ENCODE measurements at regions not wholly inside any gene's neighbourhood (a gene's known extent, or its start where the extent isn't known, plus 50 kb on each side); places are given as distances from the start of the nearest gene placed in this dataset.
A peak's percentile ranks its signal among the peaks of the same experiment; 100 is the strongest.
"Not testable (repeated sequence)": the region's sequence is repeated elsewhere in the genome, so short reads cannot be mapped to it uniquely, and the experiment has no call there.

- H3K4me1 ChIP-seq (ENCODE audit: insufficient read depth, low read length, poor library complexity, severe bottlenecking); H3K27me3 ChIP-seq (replicated peaks; ENCODE audit: insufficient read depth, low read depth, low read length, poor library complexity); H3K27ac ChIP-seq (ENCODE audit: low read depth, low read length, poor library complexity, severe bottlenecking); intact Hi-C loops (cut with micrococcal nuclease; ENCODE audit: unreplicated experiment); BruUV-seq (replicated peaks); DNase-seq (ENCODE audit: low spot score); H3K9me3 ChIP-seq (ENCODE audit: low read depth, low read length, poor library complexity, severe bottlenecking); H3K36me3 ChIP-seq (ENCODE audit: insufficient read depth, low read length, poor library complexity, severe bottlenecking); POLR2A ChIA-PET (ENCODE audit: low non-redundant PET); H3K4me3 ChIP-seq (ENCODE audit: low read depth, low read length, poor library complexity, severe bottlenecking): not testable (repeated sequence)
- CTCF ChIA-PET, result interaction anchor here (0.6 kb wide), 1 partner anchor 9 kb away, joined by 6 read pairs; no protein-coding TSS in a partner anchor
Measured at GRCh38 chr21:32823296-32823695, 51.7 kb upstream of the PAXBP1 start.

DNA sequence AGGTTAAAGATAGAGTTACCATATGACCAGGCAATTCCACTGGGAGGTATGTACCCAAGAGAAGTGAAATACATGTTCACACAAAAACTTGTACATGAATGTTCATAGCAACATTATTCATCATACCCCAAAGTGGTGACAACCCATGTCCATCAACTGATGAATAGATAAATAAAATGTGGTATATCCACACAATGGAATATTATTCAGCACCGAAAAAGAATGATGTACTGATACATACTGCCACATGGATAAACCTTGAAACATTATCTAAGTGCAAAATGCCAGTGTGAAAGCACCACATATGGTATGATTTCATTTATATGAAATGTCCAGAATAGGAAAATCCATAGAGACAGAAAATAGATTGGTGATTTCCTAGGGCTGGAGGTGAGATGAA is 53.4 kb upstream of the PAXBP1 start:
- TF ChIP-seq EZH2 (IDR thresholded peaks at IDR 0.05; ENCODE audit: borderline replicate concordance, low read depth, low read length, poor library complexity, severe bottlenecking), result no peak
- TF ChIP-seq, protein P1, sequence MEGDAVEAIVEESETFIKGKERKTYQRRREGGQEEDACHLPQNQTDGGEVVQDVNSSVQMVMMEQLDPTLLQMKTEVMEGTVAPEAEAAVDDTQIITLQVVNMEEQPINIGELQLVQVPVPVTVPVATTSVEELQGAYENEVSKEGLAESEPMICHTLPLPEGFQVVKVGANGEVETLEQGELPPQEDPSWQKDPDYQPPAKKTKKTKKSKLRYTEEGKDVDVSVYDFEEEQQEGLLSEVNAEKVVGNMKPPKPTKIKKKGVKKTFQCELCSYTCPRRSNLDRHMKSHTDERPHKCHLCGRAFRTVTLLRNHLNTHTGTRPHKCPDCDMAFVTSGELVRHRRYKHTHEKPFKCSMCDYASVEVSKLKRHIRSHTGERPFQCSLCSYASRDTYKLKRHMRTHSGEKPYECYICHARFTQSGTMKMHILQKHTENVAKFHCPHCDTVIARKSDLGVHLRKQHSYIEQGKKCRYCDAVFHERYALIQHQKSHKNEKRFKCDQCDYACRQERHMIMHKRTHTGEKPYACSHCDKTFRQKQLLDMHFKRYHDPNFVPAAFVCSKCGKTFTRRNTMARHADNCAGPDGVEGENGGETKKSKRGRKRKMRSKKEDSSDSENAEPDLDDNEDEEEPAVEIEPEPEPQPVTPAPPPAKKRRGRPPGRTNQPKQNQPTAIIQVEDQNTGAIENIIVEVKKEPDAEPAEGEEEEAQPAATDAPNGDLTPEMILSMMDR (conservative IDR thresholded peaks at IDR 0.05; ENCODE audit: low read depth, low read length), result no peak
- ChIA-PET POLR2A (ENCODE audit: low non-redundant PET) (no interaction called here), CTCF (no interaction called here)
- Histone ChIP-seq H3K36me3 (ENCODE audit: insufficient read depth, low read length, poor library complexity, severe bottlenecking) (no peaks in the 10 kb centered on the region), H3K4me3 (ENCODE audit: low read depth, low read length, poor library complexity, severe bottlenecking) (no peak overlapping the region), H3K27me3 (replicated peaks; ENCODE audit: insufficient read depth, low read depth, low read length, poor library complexity) (peaks cover 3% of the 10 kb centered on the region), H3K27ac (ENCODE audit: low read depth, low read length, poor library complexity, severe bottlenecking) (no peak overlapping the region), H3K9me3 (ENCODE audit: low read depth, low read length, poor library complexity, severe bottlenecking) (no peaks in the 10 kb centered on the region), H3K4me1 (ENCODE audit: insufficient read depth, low read length, poor library complexity, severe bottlenecking) (no peaks in the 10 kb centered on the region)
- intact Hi-C loops (cut with micrococcal nuclease; ENCODE audit: unreplicated experiment), result loop anchor here (5.0 kb wide), 1 partner anchor 43 kb away; no protein-coding TSS in a partner anchor
- no peak for DNase-seq (ENCODE audit: low spot score)
- BruUV-seq (replicated peaks), result no TSS peak

DNA sequence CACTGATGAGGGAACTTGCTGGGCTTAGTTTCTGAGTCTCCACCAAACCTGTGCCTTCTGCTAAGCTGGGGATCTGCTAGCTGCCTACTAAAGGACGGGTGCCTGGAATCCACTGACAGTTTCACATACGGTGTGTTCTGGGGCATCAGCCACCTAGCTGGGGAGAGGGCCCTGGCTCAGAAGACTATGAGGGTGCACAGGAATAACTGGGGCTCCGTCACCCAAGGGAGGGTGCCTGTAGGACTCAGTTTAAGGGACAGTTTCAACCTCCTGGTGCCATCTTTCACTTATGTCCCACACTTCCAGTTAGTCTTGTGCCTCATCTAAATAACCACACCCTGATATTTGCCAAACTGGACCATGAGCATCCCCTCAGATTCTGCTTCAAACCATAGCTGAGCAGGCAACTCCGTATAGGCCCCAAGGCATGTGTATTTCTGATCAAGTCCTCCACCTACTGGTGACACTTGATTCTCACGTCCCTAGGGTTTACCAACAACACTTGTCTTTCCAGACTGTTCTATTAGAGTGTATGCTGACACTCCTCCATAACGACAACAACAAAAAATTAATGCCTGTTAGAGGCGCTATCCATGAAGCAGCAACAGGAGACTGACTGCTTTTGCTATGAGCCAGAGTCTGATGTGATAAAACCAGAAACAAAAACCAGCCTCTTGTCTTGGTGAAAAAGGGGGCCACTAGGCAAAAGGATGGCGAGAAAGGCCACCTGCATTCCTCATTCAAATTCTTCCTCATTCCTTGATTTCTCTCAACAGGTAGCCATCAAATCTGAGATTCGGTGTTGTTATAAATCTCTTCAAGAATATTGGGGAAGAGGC is 55.0 kb upstream of the PAXBP1 start:
- no peak overlapping the region for H3K4me3 ChIP-seq (ENCODE audit: low read depth, low read length, poor library complexity, severe bottlenecking)
- no peaks in the 10 kb centered on the region for H3K4me1 ChIP-seq (ENCODE audit: insufficient read depth, low read length, poor library complexity, severe bottlenecking)
- ChIA-PET CTCF (interaction anchor here (0.6 to 0.7 kb wide), 4 partner anchors 18 to 466 kb away, joined by 3 to 7 read pairs (median 4); no protein-coding TSS in a partner anchor), POLR2A (ENCODE audit: low non-redundant PET) (no interaction called here)
- TF ChIP-seq, protein P1 (conservative IDR thresholded peaks at IDR 0.05; ENCODE audit: low read depth, low read length), result peak; percentile 67
- no peak for TF ChIP-seq EZH2 (IDR thresholded peaks at IDR 0.05; ENCODE audit: borderline replicate concordance, low read depth, low read length, poor library complexity, severe bottlenecking)
- no peaks in the 10 kb centered on the region for H3K9me3 ChIP-seq (ENCODE audit: low read depth, low read length, poor library complexity, severe bottlenecking)
- peaks cover 3% of the 10 kb centered on the region for H3K27me3 ChIP-seq (replicated peaks; ENCODE audit: insufficient read depth, low read depth, low read length, poor library complexity)
- peak; percentile 72 for DNase-seq (ENCODE audit: low spot score)
- intact Hi-C loops (cut with micrococcal nuclease; ENCODE audit: unreplicated experiment), result loop anchor here (2.0 to 5.0 kb wide), 2 partner anchors 44 to 174 kb away; no protein-coding TSS in a partner anchor
- no peak overlapping the region for H3K27ac ChIP-seq (ENCODE audit: low read depth, low read length, poor library complexity, severe bottlenecking)
- no peaks in the 10 kb centered on the region for H3K36me3 ChIP-seq (ENCODE audit: insufficient read depth, low read length, poor library complexity, severe bottlenecking)
- BruUV-seq (replicated peaks), result no TSS peak

Measured in A673 (cell line).